K562 (cell line): ENCODE measurements at regions not wholly inside any gene's neighbourhood (a gene's known extent, or its start where the extent isn't known, plus 50 kb on each side); places are given as distances from the start of the nearest gene placed in this dataset.

Experiments used
- ATAC-seq: fragments of 200-7000 bp; cut with Tn5 transposase; 3 replicates; pipeline ENCODE4 v1.9.1; 2020; ENCODE audit warnings: moderate library complexity
- BruUV-seq: library from RNA; stranded (reverse); fragments of 400-500 nt; replicated peaks from 2 replicates; lab custom pipeline; 2021; lab: Mats Ljungman, UMichigan
- CTCF ChIA-PET: fragments of 300-600 bp; formaldehyde crosslinking; extraction: SDS; loops from one replicate; lab custom pipeline; 2021; ENCODE audit warnings: low intra/inter-chr PET ratio; lab: Yijun Ruan, JAX
- POLR2A ChIA-PET: fragments of 300-600, 350-650 bp; sonication (Branson Sonifier 250); formaldehyde crosslinking; extraction: SDS; loops from one replicate; lab custom pipeline; 2021; ENCODE audit warnings: antibody characterized with exemption, inconsistent platforms; lab: Yijun Ruan, JAX
- DNase-seq, 4 experiments: peaks; one replicate each; pipeline versions ENCODE4 v3.0.0 to v3.0.0-alpha.2; 2011 to 2018; ENCODE audit warnings: low spot score in 3 of 4, mixed read lengths in 3 of 4; ENCODE audit errors: extremely low read depth in 1 of 4
- FAIRE-seq: peaks from 2 replicates; lab custom pipeline; 2011; peaks lifted over from hg19 to GRCh38; lab: Jason Lieb, UNC
- H2AFZ ChIP-seq: 2 replicates; pipeline ENCODE4 v1.6.0; 2011; ENCODE audit warnings: low read depth, low read length, control low read depth, inconsistent platforms
- H3K27ac ChIP-seq: fragments of 200-600 bp; 3 replicates; pipeline ENCODE4 v1.8.0; 2011; ENCODE audit warnings: low read depth, mild to moderate bottlenecking, control low read depth, inconsistent platforms, low read length, moderate library complexity, mixed read lengths; ENCODE audit errors: extremely low read depth
- H3K27me3 ChIP-seq, 2 experiments: fragments of 300-600 bp in 1 of 2; 2 replicates in 1 of 2; 3 replicates in 1 of 2; pipeline versions ENCODE4 v1.6.0 to v1.8.0; 2011; ENCODE audit warnings: inconsistent platforms in 2 of 2, low read length in 2 of 2, mild to moderate bottlenecking in 1 of 2, mixed read lengths in 1 of 2, moderate library complexity in 1 of 2; ENCODE audit not compliant: control insufficient read depth in 2 of 2, insufficient read depth in 2 of 2
- H3K36me3 ChIP-seq: fragments of 300-600 bp; 3 replicates; pipeline ENCODE4 v1.8.0; 2011; ENCODE audit warnings: mild to moderate bottlenecking, low read length, inconsistent platforms; ENCODE audit not compliant: control insufficient read depth, insufficient read depth
- H3K4me1 ChIP-seq, 2 experiments: fragments of 200-600 bp in 1 of 2; replicated peaks in 1 of 2; 2 replicates in 1 of 2; 3 replicates in 1 of 2; pipeline versions ENCODE4 v1.5.1 to v1.8.0; 2011; ENCODE audit warnings: inconsistent platforms in 2 of 2, low read length in 2 of 2, mild to moderate bottlenecking in 1 of 2, mixed read lengths in 1 of 2, moderate library complexity in 1 of 2; ENCODE audit not compliant: control insufficient read depth in 2 of 2, insufficient read depth in 2 of 2
- H3K4me2 ChIP-seq: 2 replicates; pipeline ENCODE4 v1.6.1; 2011; ENCODE audit warnings: low read length, control low read depth, inconsistent platforms, mixed read lengths; ENCODE audit not compliant: insufficient read depth
- H3K4me3 ChIP-seq: fragments of 200-600 bp; sonication (generic), shearing (Covaris generic); 2 replicates; pipeline ENCODE4 v1.5.1; 2016; ENCODE audit warnings: control low read depth, inconsistent platforms
- H3K79me2 ChIP-seq: fragments of 200-600 bp; 3 replicates; pipeline ENCODE4 v1.8.0; 2011; ENCODE audit warnings: low read length, inconsistent platforms; ENCODE audit not compliant: control insufficient read depth, insufficient read depth
- H3K9ac ChIP-seq, 2 experiments: 2 replicates each; pipeline versions ENCODE4 v1.6.0 to v1.6.1; 2011; ENCODE audit warnings: low read depth in 2 of 2, low read length in 2 of 2, control low read depth in 1 of 2, inconsistent platforms in 1 of 2, mild to moderate bottlenecking in 1 of 2, mixed read lengths in 1 of 2; ENCODE audit not compliant: insufficient read depth in 1 of 2
- H3K9me1 ChIP-seq: one replicate; pipeline ENCODE4 v1.6.0; 2011; ENCODE audit warnings: inconsistent platforms, mild to moderate bottlenecking, low read length, moderate library complexity; ENCODE audit not compliant: control insufficient read depth, insufficient read depth
- H3K9me3 ChIP-seq: replicated peaks from 2 replicates; pipeline ENCODE4 v1.5.1; 2011; ENCODE audit warnings: low read depth, low read length, inconsistent platforms; ENCODE audit not compliant: control insufficient read depth, insufficient read depth
- H4K20me1 ChIP-seq: replicated peaks from 2 replicates; pipeline ENCODE4 v1.6.1; 2011; ENCODE audit warnings: low read length, inconsistent platforms, mixed read lengths; ENCODE audit not compliant: control insufficient read depth, insufficient read depth
- CBFA2T2 ChIP-seq: fragments of 450-650 bp; conservative IDR thresholded peaks from 2 replicates; pipeline ENCODE4 v1.6.1; 2017; ENCODE audit warnings: mild to moderate bottlenecking
- GABPB1 ChIP-seq: sonication (generic); formaldehyde crosslinking; IDR thresholded peaks from 2 replicates; pipeline ENCODE4 v1.8.0; 2022; ENCODE audit warnings: mild to moderate bottlenecking, missing genetic modification reagents
- GTF2F1 ChIP-seq: IDR thresholded peaks from 2 replicates; pipeline ENCODE4 v1.6.1; 2011; ENCODE audit warnings: low read depth, low read length, improper control_type of control experiment
- MAFG ChIP-seq: fragments of 450-650 bp; conservative IDR thresholded peaks from 2 replicates; pipeline ENCODE4 v1.6.1; 2016; ENCODE audit warnings: missing genetic modification characterization, missing compliant biosample characterization
- NFIC ChIP-seq: fragments of 450-650 bp; IDR thresholded peaks from 2 replicates; pipeline ENCODE4 v1.6.1; 2017; ENCODE audit warnings: mild to moderate bottlenecking, inconsistent platforms
- NFXL1 ChIP-seq: fragments of 450-650 bp; formaldehyde crosslinking; IDR thresholded peaks from 2 replicates; pipeline ENCODE4 v1.4.0; 2021; ENCODE audit warnings: mild to moderate bottlenecking
- NFYB ChIP-seq: IDR thresholded peaks from 2 replicates; pipeline ENCODE4 v1.6.1; 2011; ENCODE audit warnings: mild to moderate bottlenecking, moderate library complexity; ENCODE audit not compliant: insufficient read length; ENCODE audit errors: extremely low read depth
- PRPF4 ChIP-seq: fragments of 200-400 bp; formaldehyde crosslinking; IDR thresholded peaks from one replicate; pipeline ENCODE4 v1.6.1; 2017; ENCODE audit warnings: low read length, low read depth, mild to moderate bottlenecking; ENCODE audit not compliant: insufficient read depth, poor library complexity, severe bottlenecking
- PURB ChIP-seq: sonication (generic); formaldehyde crosslinking; IDR thresholded peaks from 2 replicates; pipeline ENCODE4 v1.9.0; 2021; ENCODE audit warnings: low read depth, mild to moderate bottlenecking, missing genetic modification reagents
- RBM25 ChIP-seq: fragments of 200-400 bp; formaldehyde crosslinking; IDR thresholded peaks from 2 replicates; pipeline ENCODE4 v1.6.1; 2018; ENCODE audit warnings: low read length, low read depth, moderate library complexity; ENCODE audit not compliant: severe bottlenecking
- SIX5 ChIP-seq, 2 experiments: IDR thresholded peaks; 2 replicates each; pipeline ENCODE4 v1.6.1; 2011; ENCODE audit warnings: low read length in 2 of 2, borderline replicate concordance in 1 of 2, low read depth in 1 of 2, mild to moderate bottlenecking in 1 of 2, moderate library complexity in 1 of 2; ENCODE audit not compliant: insufficient read depth in 1 of 2
- SMAD2 ChIP-seq: fragments of 150-350 bp; IDR thresholded peaks from 2 replicates; pipeline ENCODE4 v1.6.1; 2014; ENCODE audit warnings: low read depth, mild to moderate bottlenecking, low read length
- ZBTB43 ChIP-seq: sonication (generic); formaldehyde crosslinking; IDR thresholded peaks from 2 replicates; pipeline ENCODE4 v1.8.0; 2023; ENCODE audit warnings: mild to moderate bottlenecking, missing genetic modification reagents
- ZNF445 ChIP-seq: fragments of 250-450 bp; sonication (Bioruptor Pico); IDR thresholded peaks from 2 replicates; pipeline ENCODE4 v1.4.0; 2020; ENCODE audit warnings: low read depth, mild to moderate bottlenecking, moderate library complexity
- ZNF766 ChIP-seq: fragments of 200-800 bp; sonication (Bioruptor generic); conservative IDR thresholded peaks from 2 replicates; pipeline ENCODE4 v1.6.1; 2016; ENCODE audit warnings: missing genetic modification characterization, missing compliant biosample characterization
- WGBS: fragments of 100-300 bp; shearing (Covaris generic); methylation state at CpG from one replicate; pipeline ENCODE4 v1.1.6; 2016; ENCODE audit warnings: low coverage, mixed read lengths; ENCODE audit not compliant: insufficient coverage; ENCODE audit errors: missing lambda C conversion rate; 5-methylcytosine and 5-hydroxymethylcytosine counted together
- in situ Hi-C: fragments of 300-500 bp; cut with MboI; formaldehyde crosslinking; loops from 4 replicates; pipeline ENCODE4 v1.15.0; 2018; ENCODE audit warnings: inconsistent platforms, mixed read lengths
- intact Hi-C: fragments of 100-400 bp; cut with micrococcal nuclease; formaldehyde crosslinking; loops from 2 replicates; pipeline ENCODE4 v1.14.2; 2022

GRCh38 chr3:193832833-193833413 is 239.9 kb downstream of the OPA1 start:
- POLR2A ChIA-PET: interaction anchor here (1.2 to 2.0 kb wide), 2 partner anchors 11 to 13 kb away, joined by 3 to 4 read pairs; no protein-coding TSS in a partner anchor
- no peak overlapping the region for H3K9ac ChIP-seq
- no peaks in the 10 kb centered on the region for H3K27me3 ChIP-seq
- H4K20me1 ChIP-seq: no peaks in the 10 kb centered on the region
- H3K4me2 ChIP-seq: no peak overlapping the region
- ATAC-seq (no peak), DNase-seq (no peak), FAIRE-seq (no peak)
- intact Hi-C loops (no loop called here), in situ Hi-C loops (no loop called here)
- H3K9me3 ChIP-seq: no peaks in the 10 kb centered on the region
- H3K79me2 ChIP-seq: no peaks in the 10 kb centered on the region
- no peak overlapping the region for H3K4me3 ChIP-seq
- no peak overlapping the region for H2AFZ ChIP-seq
- H3K36me3 ChIP-seq: no peaks in the 10 kb centered on the region
- H3K9me1 ChIP-seq: no peaks in the 10 kb centered on the region
- WGBS: 84% methylated on average over 5 of the region's 5 CpGs
- no TSS peak for BruUV-seq
- CTCF ChIA-PET: no interaction called here
- H3K27ac ChIP-seq: no peak overlapping the region
- peaks cover 20 to 30% of the 10 kb centered on the region in 2 experiments for H3K4me1 ChIP-seq
- TF ChIP-seq NFYB (no peak), RBM25 (peak; percentile 42)

GRCh38 chr3:193833592-193833991 is 240.6 kb downstream of the OPA1 start:
- CTCF ChIA-PET: no interaction called here
- TF ChIP-seq NFXL1 (CRISPR knock-in tag) (no peak), SIX5 (IDR thresholded peaks at IDR 0.05; ENCODE audit: borderline replicate concordance in 1 of 2, insufficient read depth in 1 of 2, low read depth in 1 of 2, low read length in 2 of 2) (no peak), NFIC (no peak), MAFG (no peak), ZNF766 (CRISPR knock-in tag) (no peak), ZBTB43 (CRISPR knock-in tag) (no peak), PRPF4 (no peak), PURB (no peak), GTF2F1 (no peak), RBM25 (no peak), CBFA2T2 (no peak), ZNF445 (CRISPR knock-in tag) (no peak), SMAD2 (no peak), GABPB1 (no peak)

More at GRCh38 chr3:193833592-193833991, 240.6 kb downstream of the OPA1 start:
- Histone ChIP-seq H3K9ac (no peak overlapping the region; a peak in 1 of 4 replicates), H4K20me1 (no peaks in the 10 kb centered on the region), H3K36me3 (no peaks in the 10 kb centered on the region), H3K79me2 (no peaks in the 10 kb centered on the region), H3K9me3 (no peaks in the 10 kb centered on the region), H3K27ac (no peak overlapping the region), H3K4me2 (no peak overlapping the region), H3K9me1 (no peaks in the 10 kb centered on the region), H3K4me3 (no peak overlapping the region), H2AFZ (no peak overlapping the region), H3K4me1 (peaks cover 20 to 30% of the 10 kb centered on the region in 2 experiments), H3K27me3 (no peaks in the 10 kb centered on the region)
- FAIRE-seq: no peak
- 81% methylated on average over 11 of the region's 11 CpGs for WGBS
- in situ Hi-C loops: no loop called here
- intact Hi-C loops: no loop called here
- POLR2A ChIA-PET: interaction anchor here (0.9 to 2.0 kb wide), 3 partner anchors 10 to 308 kb away, joined by 3 to 4 read pairs (median 3); no protein-coding TSS in a partner anchor
- ATAC-seq: no peak
- no TSS peak for BruUV-seq
- no peak for DNase-seq
